Fibroblast of pulmonary artery (primary cell): ENCODE measurements at regions not wholly inside any gene's neighbourhood (a gene's known extent, or its start where the extent isn't known, plus 50 kb on each side); places are given as distances from the start of the nearest gene placed in this dataset.

Source experiments
- DNase-seq: peaks from one replicate; pipeline ENCODE4 v3.0.0-alpha.2; 2010; ENCODE audit warnings: low read depth
- H3K4me3 ChIP-seq: replicated peaks from 2 replicates; pipeline ENCODE4 v1.5.1; 2011; ENCODE audit warnings: low read depth, mild to moderate bottlenecking, control low read depth, low read length, moderate library complexity
- CTCF ChIP-seq: IDR thresholded peaks from 2 replicates; pipeline ENCODE4 v1.5.1; 2011; ENCODE audit warnings: mild to moderate bottlenecking, control low read depth, low read length, inconsistent platforms; ENCODE audit errors: missing control alignments

- no peak for TF ChIP-seq CTCF
- DNase-seq: no peak
- H3K4me3 ChIP-seq: no peak overlapping the region
Measured at GRCh38 chr22:22182990-22183264, 61.7 kb upstream of the VPREB1 start.

- TF ChIP-seq CTCF: no peak
- no peak for DNase-seq
- H3K4me3 ChIP-seq: no peak overlapping the region
Measured at GRCh38 chr22:22182218-22182989, 62.2 kb upstream of the VPREB1 start.

- DNase-seq: no peak
- no peak for TF ChIP-seq CTCF
- H3K4me3 ChIP-seq: no peak overlapping the region
Measured at GRCh38 chr22:22181341-22181850, 63.2 kb upstream of the VPREB1 start.

- DNase-seq: no peak
- TF ChIP-seq CTCF: no peak
- no peak overlapping the region for H3K4me3 ChIP-seq
Measured at GRCh38 chr22:22180738-22181285, 63.8 kb upstream of the VPREB1 start.

- TF ChIP-seq CTCF: no peak
- H3K4me3 ChIP-seq: no peak overlapping the region
- no peak for DNase-seq
Measured at GRCh38 chr22:22179858-22180257, 64.7 kb upstream of the VPREB1 start.

- DNase-seq: no peak
- H3K4me3 ChIP-seq: no peak overlapping the region
- no peak for TF ChIP-seq CTCF
Measured at GRCh38 chr22:22178992-22179391, 65.6 kb upstream of the VPREB1 start.
